GM04503 (cell line): ENCODE measurements at regions not wholly inside any gene's neighbourhood (a gene's known extent, or its start where the extent isn't known, plus 50 kb on each side); places are given as distances from the start of the nearest gene placed in this dataset.
"Not testable (repeated sequence)": the region's sequence is repeated elsewhere in the genome, so short reads cannot be mapped to it uniquely, and the experiment has no call there.

Source experiments
- DNase-seq: peaks from one replicate; pipeline ENCODE4 v3.0.0-alpha.2; 2012; ENCODE audit warnings: low read depth

DNA sequence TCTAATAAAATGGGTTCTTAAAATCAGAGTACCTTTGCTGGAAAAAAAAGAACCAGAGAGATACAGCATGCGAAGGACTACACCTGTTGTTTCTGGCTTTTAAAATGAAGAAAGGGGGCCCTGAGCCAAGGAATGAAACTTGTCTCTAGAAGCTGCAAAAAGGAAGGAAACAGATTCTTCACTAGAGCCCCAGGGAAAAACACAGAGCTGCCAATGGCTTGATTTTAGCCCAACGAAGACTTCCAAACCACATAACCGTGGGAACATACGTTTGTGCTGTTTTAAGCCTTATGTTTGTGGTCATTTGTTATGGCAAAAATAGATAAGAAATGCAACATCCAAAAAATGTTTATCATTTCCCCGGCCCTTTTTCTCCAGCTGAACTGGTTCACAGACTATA lies 780.0 kb downstream of the SORCS1 start:
- no peak for DNase-seq

DNA sequence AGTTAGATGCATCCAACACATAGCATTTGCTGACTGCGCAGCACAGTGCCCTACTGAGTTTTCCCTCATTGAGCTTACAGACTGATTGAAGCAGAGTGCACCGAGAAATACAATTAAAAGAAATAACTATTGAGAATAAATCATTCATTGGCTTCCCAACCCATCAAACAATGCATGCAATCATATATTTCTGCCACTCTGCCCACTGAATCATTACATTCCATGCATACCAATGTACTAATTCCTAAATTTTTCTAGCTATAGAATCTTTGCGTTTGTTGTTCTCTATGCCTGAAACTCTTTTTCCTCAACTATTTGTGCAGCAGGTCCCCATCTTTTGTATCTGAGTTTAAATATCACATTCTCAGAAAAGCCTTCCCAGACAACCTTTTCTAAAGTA lies 783.8 kb downstream of the SORCS1 start:
- no peak for DNase-seq

DNA sequence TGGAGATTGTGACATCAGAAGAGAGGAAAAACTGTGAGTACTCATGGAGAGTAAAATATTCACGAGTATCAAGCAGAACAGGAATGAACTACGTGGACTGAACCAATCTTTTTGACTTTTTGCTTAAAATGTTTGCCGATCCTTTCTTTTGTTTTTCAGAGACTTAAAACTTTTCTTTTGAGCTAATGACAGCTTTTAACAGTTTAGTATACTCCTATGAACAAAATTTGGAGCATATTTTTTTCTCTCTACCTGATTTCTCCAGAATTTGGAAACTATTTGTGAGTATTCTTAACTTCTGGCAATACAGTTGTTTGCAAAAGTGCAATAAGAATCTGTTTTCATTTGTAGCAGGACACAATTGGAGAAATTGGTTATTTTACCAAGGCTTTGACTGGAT lies 786.3 kb downstream of the SORCS1 start:
- DNase-seq = no peak

DNA sequence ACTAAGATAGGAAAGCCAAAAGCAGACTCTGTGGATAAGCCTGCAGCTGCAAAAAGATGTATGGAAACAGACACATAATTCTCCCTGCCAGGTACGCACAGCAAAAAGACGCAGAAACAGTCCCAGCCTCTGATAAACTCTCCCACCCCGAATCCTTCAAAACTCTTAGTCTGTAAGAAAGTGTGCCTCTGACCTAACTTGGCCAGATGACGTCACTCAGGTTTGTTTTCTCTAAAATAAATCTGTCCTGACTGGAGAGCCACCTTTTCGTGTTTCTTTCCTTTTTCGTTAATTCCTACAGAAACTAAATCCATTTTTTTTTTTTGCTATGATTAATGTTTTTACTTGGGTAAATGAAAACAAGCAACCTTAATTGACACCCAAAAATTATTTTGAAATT lies 793.8 kb downstream of the SORCS1 start:
- no peak for DNase-seq

DNA sequence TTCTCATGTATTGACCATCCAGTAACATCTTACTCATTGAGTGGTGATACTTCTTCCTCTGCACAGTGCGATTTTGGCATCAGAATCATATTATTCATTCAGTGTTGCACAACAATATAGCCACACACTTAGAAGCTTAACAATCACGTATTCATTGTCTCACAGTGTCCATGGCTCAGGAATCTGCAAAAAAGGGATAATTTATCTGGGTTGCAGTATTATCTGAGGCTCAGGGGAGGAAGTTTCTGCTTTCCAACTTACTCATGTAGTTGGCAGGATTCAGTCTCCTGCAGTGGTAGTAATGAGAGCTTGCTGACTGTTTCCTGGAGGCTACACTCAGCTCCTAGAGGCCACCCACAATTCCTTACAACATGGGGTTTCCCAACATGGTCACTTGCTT lies 803.6 kb downstream of the SORCS1 start:
- DNase-seq = peak; percentile 65

DNA sequence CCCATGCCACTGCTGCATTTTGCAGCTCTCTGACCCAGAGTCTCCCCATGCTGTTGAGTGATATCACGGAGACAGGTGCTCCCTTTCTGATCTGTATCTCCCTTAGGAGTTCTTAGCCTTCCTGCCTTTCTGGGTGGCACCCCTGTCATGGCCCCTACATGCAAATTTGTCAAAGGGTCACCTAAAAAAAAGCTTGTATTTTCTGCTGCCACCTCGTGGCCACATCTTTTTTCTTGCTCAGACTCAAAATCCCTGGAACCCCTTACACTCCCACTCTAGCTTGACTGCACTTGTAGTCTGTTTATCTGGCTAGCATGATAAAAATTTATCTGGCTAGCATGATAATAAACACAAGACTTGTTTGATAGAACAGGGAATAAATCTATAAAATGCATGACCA lies 809.1 kb downstream of the SORCS1 start:
- no peak for DNase-seq

DNA sequence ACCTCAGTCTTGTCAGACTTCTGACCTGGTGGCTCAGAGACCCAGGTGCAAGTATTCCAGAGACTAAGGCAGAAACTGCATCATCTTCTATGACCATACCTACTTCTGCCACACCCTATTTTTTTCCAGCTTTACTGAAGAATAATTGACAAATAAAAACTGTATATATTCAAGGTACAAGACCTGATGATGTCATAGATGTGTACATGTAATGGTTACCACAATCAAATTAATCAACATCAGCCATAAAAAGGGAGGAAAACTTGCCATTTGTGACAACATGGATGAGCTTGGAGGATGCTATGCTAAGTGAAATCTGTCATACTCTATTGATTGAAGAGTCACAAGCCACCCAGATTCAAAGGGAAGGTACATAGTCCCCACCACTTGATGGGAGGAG lies 815.6 kb downstream of the SORCS1 start:
- DNase-seq = no peak

DNA sequence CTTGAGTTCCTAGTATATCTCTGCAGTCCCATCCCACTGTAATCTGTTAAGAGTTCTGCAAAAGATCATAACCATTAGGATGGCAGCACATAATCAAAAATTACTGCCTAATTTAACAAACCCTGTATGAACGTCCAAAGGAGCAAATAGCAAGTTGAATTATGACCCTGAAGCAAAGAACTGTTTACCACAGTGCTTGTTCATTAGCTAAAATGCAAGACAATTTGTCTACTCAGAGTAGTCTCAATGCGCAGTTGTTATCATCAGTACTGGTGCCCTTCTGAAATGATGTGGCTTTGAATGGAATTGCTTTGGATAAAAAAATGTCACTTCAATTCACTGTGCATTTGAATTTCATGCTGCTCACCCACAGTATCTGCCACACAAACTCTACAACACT lies 817.0 kb downstream of the SORCS1 start:
- DNase-seq = no peak

DNA sequence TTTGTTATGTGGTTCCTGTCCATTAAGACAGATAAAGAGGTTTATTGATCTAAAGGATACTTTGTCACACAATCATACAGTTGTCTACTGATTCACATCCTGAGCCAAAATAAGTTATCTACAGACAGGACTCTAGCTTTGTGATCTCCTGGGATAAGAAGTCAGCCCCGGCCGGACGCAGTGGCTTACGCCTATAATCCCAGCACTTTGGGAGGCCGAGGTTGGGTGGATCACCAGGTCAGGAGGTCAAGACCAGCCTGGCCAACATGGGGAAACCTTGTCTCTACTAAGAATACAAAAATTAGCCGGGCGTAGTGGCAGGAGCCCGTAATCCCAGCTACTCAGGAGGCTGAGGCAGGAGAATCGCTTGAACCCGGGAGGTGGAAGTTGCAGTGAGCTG lies 821.0 kb downstream of the SORCS1 start:
- DNase-seq = not testable (repeated sequence)

DNA sequence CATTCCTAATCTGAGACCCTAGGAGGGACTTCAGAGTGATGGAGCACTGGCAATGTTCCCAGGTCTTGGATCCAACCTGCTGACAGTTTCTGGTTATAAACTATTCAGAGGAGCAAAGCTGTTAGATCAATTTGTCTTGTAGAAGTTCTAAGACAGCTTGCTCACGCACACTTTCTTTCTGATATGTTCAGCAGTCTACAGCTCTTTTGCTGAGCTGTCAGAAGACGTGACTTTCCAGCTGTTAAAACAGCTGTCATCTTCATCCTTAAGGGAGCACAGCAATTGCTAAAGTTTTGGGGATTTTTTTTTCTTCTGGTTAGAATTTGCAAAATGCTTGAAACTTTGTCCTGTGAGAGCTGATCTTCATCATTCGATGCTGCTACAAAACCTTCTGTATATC lies 823.1 kb downstream of the SORCS1 start:
- DNase-seq = no peak

DNA sequence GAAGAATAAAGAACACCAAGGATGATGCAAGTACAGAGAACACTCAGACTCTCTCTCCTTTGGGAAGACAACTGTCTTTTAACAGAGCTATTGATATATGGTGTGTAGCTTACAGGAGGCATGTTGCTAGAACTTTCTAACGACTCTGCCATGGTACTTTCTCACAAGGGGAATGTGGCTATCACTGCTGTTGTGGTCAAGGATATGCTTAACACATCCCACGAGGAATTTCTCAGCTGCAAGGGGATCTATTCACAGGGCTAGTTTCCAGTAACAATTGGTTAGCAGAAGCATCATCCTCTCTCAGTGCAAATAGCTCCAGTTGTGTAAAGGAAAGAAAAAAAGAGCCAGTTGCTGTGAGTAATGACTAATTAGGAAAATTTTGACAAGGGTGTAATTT lies 826.0 kb downstream of the SORCS1 start:
- no peak for DNase-seq

DNA sequence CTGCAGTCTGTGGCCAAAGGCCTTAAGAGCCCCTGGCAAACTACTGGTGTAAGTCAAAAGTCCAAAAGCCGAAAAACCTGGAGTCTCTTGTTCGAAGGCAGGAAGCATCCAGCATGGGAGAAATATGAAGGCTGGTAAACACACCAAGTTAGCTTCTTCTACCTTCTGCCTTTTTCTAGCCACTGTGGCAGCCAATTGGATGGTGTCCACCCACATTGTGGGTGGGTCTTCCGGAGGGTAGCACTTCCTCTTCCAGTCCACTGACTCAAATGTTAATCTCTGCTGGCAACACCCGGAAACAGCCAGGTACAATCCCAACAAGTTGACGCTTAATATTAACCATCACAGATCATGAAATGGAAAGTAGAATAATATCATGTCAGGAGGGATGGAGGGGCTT lies 827.6 kb downstream of the SORCS1 start:
- DNase-seq = no peak

DNA sequence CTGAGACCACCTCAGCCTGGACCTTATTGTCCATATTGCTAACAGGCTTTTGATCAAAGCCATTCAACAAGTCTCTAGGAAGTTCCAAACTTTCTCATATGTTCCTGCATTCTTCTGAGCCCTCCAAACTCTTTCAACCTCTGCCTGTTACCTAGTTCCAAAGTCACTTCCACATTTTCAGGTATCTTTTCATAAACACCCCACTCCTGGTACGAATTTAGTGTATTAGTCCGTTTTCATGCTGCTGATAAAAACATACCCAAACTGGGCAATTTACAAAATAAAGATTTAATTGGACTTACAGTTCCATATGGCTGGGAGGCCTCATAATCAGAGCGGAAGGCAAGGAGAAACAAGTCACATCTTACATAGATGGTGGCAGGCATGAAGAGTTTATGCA lies 836.8 kb downstream of the SORCS1 start:
- DNase-seq = no peak

DNA sequence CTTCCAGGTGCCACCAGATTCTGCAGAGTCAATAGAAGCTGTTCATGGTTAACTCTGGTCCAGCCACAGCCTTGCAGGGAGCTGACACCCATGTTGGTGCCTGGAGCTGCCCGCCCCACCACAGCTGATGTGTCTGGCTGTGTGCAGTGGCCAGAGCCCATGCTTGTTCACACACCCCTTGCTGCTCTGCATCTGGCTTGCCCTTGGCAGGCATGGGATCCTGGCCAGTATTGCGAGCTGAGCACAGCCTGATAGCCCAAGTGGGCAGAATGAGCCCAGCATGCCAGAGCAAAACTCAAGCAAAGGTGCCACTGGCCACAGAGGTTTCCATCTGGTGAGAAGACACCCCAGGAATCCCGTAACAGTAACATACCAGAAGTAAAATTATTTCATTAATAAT lies 843.6 kb downstream of the SORCS1 start:
- no peak for DNase-seq

DNA sequence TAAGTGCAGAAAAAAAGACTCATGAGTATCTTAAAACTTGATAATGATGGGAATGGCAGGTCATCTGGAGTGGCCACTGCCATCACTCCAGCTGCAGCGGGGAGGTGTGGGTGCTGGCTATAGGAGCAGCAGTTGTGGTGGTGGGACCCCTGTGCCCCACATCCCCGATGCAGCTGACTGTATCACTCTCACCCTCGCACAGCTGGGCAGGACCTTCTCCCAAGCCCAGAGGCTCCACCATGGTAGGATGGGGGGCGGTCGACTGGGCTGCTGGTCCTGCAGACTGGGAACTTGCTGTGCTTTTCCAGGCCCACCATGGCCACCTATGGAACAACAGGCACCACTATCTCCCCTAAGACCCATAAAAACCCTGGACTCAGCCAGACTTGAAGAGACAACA lies 844.4 kb downstream of the SORCS1 start:
- DNase-seq = no peak

DNA sequence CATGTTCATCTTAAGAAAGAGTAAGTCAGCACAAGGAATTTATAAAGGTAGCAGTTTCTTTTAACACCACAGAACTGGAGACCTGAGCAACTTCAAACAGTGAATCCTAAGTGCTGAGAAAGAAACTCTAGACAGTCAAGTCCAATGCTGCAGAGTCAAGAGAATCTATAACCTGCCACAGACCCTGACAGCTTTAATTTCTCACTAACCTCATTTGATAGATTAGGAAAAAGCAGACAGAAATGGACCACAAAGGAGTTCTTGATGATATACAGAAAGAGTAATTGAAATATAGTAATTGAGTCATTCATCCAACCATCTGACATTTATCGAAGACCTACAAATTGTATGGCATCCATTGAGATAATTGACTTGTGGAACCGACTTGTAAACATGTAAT lies 847.0 kb downstream of the SORCS1 start:
- no peak for DNase-seq

DNA sequence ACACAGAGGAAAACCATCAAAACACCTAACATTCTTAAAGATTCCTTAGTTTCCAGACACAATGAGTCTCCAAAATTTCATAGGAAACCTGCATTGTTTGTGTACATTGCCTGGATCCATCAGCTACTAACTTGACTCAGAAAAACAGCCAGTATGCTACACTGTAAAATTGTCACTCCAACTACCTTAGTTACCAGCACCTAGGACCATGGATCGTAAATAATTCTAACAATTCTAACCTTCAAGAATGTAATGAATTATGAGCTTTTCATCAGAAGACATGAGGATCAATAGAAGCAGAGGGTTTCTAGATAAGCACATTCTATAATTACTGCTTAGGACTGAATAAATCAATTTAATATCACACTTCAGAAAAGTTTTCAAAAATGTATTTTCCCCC lies 851.5 kb downstream of the SORCS1 start:
- DNase-seq = no peak

DNA sequence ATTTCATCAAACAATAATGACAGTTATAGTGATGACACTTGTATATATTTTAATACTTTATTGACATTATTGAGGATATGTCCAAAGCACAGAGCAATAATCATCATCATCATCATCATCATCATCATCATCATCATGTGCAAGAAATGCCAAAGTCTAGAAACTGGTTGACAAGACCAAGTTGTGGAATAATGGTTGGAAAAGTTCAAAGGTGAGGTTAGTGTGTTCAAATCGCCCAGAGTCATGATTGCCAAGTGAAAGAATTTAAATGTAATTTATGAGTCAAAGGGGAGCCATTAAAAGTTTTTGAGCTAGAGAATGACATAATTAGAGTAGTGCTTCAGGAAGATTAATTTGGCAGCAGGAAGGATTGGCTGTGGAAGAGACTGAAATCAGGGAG lies 852.4 kb downstream of the SORCS1 start:
- no peak for DNase-seq

DNA sequence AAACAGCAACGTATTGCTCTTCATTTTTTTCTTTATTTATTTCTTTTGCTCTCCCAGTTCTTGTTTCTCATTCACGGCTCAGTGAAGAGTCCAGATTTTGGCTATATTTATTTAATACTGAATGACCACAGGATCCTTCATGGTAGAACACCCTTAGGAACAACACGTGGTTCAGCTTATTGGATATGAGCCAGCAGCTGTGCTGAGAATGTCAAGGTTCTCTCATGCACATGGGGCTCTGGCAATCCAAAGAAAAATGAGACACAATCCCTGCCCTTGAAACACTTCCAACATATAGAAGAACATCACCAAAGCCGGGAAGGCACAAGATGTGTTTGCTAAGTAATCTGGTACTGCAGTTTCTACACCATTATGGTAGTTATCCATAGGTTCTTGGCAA lies 852.9 kb downstream of the SORCS1 start:
- no peak for DNase-seq

DNA sequence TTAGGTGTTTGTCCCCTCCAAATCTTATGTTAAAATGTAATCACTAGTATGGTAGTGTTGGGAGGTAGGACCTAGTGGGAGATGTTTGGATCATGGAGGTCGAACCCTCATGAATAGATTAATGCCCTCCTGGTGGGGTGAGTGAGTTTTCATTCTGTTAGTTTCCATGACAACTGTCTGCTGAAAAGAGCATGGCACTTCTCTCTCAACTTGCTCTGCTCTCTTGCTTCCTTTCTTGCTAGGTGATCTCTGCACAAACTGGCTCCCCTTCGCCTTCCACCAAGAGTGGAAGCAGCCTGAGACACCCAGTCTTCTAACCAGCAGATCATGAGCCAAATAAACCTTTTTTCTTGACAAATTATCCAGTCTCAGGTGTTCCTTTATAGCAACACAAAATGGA lies 853.9 kb downstream of the SORCS1 start:
- no peak for DNase-seq

DNA sequence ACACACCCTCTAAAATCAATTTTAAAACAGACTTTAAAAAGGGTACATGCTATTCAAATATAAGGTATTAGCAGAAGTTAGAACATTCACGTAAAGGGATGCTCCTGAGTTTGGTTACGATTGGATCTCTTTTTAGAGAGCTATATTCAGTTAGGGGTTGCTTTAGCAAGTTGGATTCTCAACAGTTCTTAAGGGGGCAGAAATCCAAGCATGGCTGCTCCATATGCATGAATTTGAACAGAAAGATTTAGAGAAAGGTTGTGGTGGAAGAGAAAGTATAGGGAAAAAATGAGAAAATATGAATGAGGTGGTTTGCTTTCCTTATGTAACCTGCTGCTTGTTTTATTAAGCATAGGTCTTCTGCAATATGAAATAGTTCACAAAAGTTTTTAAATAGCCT lies 855.1 kb downstream of the SORCS1 start:
- no peak for DNase-seq

DNA sequence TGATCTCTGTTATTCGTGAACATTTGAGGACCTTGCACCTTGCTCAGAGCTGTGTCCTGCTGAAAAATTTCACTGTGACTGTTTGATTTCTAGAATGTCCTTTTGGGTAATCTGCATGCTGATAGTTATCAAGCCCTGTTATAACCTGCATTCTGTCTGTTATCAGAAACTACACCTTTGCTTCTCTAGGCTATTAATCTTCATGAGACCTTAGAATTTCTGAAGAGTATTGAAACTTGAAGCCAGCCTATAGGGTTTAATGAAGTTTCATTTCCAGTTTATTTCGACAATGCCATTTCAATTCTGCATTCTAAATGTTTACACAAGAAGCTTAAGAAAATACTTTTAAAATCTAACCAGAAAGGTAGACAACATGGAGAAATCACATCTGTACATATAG lies 856.2 kb downstream of the SORCS1 start:
- no peak for DNase-seq

DNA sequence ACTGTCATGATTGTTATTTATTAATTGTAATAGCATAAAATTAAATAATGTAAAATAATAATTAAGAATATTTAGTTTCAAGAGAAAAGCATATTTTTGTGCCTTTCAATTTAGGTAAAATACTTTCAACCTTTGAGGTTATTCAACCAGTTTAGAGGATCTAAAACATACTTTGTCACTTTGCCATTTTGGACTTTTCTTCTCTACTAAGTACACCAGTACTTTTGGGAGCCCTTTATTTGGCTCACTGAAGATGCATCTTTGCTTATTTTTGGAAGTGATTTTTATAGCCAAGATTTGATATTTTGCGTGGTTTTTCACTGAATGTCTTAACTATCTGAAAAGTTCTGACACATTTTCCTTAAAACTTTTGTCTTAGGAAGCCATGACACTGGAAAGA lies 860.5 kb downstream of the SORCS1 start:
- DNase-seq = no peak

DNA sequence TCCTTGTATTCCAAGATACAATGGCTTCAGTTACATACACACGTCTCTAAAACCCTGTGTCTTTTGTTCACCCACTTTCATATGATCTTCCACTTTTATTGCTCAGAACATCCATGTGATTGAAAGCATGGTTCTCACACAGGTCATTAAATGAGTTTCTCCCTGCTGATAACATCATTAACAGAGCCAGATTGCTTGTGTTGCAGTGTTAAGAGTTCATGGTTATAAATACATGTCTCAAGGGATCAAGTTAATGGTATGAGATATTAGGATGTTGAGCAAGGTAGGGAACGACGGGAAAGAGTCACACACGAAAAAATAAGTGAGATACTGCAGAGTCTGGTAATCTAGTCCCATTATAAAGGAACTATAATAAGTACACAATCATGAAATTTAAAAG lies 861.5 kb downstream of the SORCS1 start:
- no peak for DNase-seq

DNA sequence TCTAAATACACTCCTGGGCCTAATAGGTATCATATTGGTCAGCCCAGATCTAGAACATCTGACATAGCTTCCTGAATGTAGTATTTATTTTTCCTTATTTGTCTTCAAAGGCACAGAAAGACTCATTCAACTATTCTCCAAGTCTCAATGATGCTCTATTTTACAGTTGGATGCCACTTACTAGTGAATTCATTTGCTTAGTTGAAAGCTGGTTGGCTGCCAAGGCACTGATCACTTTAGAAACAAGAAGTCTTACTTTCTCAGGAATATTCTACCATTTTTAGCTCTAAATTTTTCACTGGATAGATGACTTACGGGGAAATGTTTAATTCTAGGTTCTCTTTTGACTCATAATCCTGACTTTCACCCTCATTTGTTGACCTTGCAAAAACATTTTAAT lies 863.4 kb downstream of the SORCS1 start:
- DNase-seq = no peak
